Nephron progenitor cell (in vitro differentiated cells): ENCODE measurements at regions not wholly inside any gene's neighbourhood (a gene's known extent, or its start where the extent isn't known, plus 50 kb on each side); places are given as distances from the start of the nearest gene placed in this dataset.

Experiments used
- DNase-seq: peaks from one replicate; pipeline ENCODE4 v3.0.0; 2021
- H3K27ac Mint-ChIP-seq: 2 replicates; pipeline ENCODE4 v1.8.0; 2021; ENCODE audit warnings: mild to moderate bottlenecking, moderate library complexity, mixed read lengths
- H3K27me3 Mint-ChIP-seq: 2 replicates; pipeline ENCODE4 v1.8.0; 2021; ENCODE audit warnings: mild to moderate bottlenecking, low read depth, mixed read lengths; ENCODE audit not compliant: poor library complexity
- H3K36me3 Mint-ChIP-seq: 2 replicates; pipeline ENCODE4 v1.8.0; 2021; ENCODE audit warnings: low read depth, mixed read lengths
- H3K4me1 Mint-ChIP-seq: 2 replicates; pipeline ENCODE4 v1.8.0; 2021; ENCODE audit warnings: mixed read lengths
- H3K4me3 Mint-ChIP-seq: 2 replicates; pipeline ENCODE4 v1.8.0; 2021; ENCODE audit warnings: mild to moderate bottlenecking, moderate library complexity, mixed read lengths
- H3K9me3 Mint-ChIP-seq: 2 replicates; pipeline ENCODE4 v1.8.0; 2021; ENCODE audit warnings: mild to moderate bottlenecking, moderate library complexity, mixed read lengths
- CTCF ChIP-seq: fragments of 200-600 bp; sonication (generic); IDR thresholded peaks from 2 replicates; pipeline ENCODE4 v1.5.0; 2021; ENCODE audit warnings: antibody characterized with exemption

GRCh38 chr10:78556705-78557432, 511.9 kb upstream of the ZMIZ1 start:
- Mint-ChIP-seq H3K9me3 (no peaks in the 10 kb centered on the region), H3K27me3 (peaks cover 11% of the 10 kb centered on the region), H3K27ac (no peak overlapping the region), H3K4me1 (peaks cover 40% of the 10 kb centered on the region), H3K36me3 (no peaks in the 10 kb centered on the region), H3K4me3 (no peak overlapping the region)
- DNase-seq = no peak
- TF ChIP-seq CTCF = no peak

GRCh38 chr10:78557433-78557925, 511.3 kb upstream of the ZMIZ1 start:
- H3K4me3 Mint-ChIP-seq = no peak overlapping the region
- DNase-seq = no peak
- H3K27me3 Mint-ChIP-seq = peaks cover 15% of the 10 kb centered on the region
- peaks cover 34% of the 10 kb centered on the region for H3K4me1 Mint-ChIP-seq
- no peaks in the 10 kb centered on the region for H3K36me3 Mint-ChIP-seq
- no peaks in the 10 kb centered on the region for H3K9me3 Mint-ChIP-seq
- TF ChIP-seq CTCF = no peak
- no peak overlapping the region for H3K27ac Mint-ChIP-seq

- TF ChIP-seq CTCF = no peak
- Mint-ChIP-seq H3K4me1 (peaks cover 28% of the 10 kb centered on the region), H3K9me3 (no peaks in the 10 kb centered on the region), H3K27ac (peak overlapping the region; percentile 72), H3K4me3 (no peak overlapping the region), H3K27me3 (peaks cover 25% of the 10 kb centered on the region), H3K36me3 (no peaks in the 10 kb centered on the region)
- no peak for DNase-seq
Measured at GRCh38 chr10:78559661-78560340, 509.0 kb upstream of the ZMIZ1 start.

GRCh38 chr10:78560341-78560688, 508.5 kb upstream of the ZMIZ1 start:
- H3K27me3 Mint-ChIP-seq = peaks cover 25% of the 10 kb centered on the region
- no peak for DNase-seq
- no peaks in the 10 kb centered on the region for H3K36me3 Mint-ChIP-seq
- no peak for TF ChIP-seq CTCF
- peaks cover 28% of the 10 kb centered on the region for H3K4me1 Mint-ChIP-seq
- no peak overlapping the region for H3K4me3 Mint-ChIP-seq
- H3K27ac Mint-ChIP-seq = peak overlapping the region; percentile 72
- no peaks in the 10 kb centered on the region for H3K9me3 Mint-ChIP-seq

GRCh38 chr10:78563314-78563713, 505.5 kb upstream of the ZMIZ1 start:
- TF ChIP-seq CTCF = no peak
- H3K9me3 Mint-ChIP-seq = no peaks in the 10 kb centered on the region
- H3K4me1 Mint-ChIP-seq = peaks cover 49% of the 10 kb centered on the region
- no peak overlapping the region for H3K27ac Mint-ChIP-seq
- no peaks in the 10 kb centered on the region for H3K36me3 Mint-ChIP-seq
- DNase-seq = no peak
- H3K4me3 Mint-ChIP-seq = no peak overlapping the region
- H3K27me3 Mint-ChIP-seq = peaks cover 22% of the 10 kb centered on the region

GRCh38 chr10:78565841-78566240, 502.9 kb upstream of the ZMIZ1 start:
- no peak for DNase-seq
- peaks cover 51% of the 10 kb centered on the region for H3K4me1 Mint-ChIP-seq
- no peak overlapping the region for H3K27ac Mint-ChIP-seq
- H3K9me3 Mint-ChIP-seq = peaks cover 4% of the 10 kb centered on the region
- H3K36me3 Mint-ChIP-seq = no peaks in the 10 kb centered on the region
- H3K27me3 Mint-ChIP-seq = peaks cover 37% of the 10 kb centered on the region
- no peak overlapping the region for H3K4me3 Mint-ChIP-seq
- no peak for TF ChIP-seq CTCF
